NCI-H1694 treated with DMSO at 0.1 percent for 48 hours (cell line): ENCODE measurements at regions not wholly inside any gene's neighbourhood (a gene's known extent, or its start where the extent isn't known, plus 50 kb on each side); places are given as distances from the start of the nearest gene placed in this dataset.

Source experiments
- DNase-seq: peaks from one replicate; lab custom pipeline; 2025; lab: John Stamatoyannopoulos, UW

- no peak for DNase-seq
Observed at GRCh38 chr15:69576948-69577351, 124.3 kb downstream of the RPLP1 start.

GRCh38 chr15:69577397-69577796, 124.8 kb downstream of the RPLP1 start:
- DNase-seq: no peak

- no peak for DNase-seq
Observed at GRCh38 chr15:69578252-69578651, 125.6 kb downstream of the RPLP1 start.

- DNase-seq: no peak
Observed at GRCh38 chr15:69578787-69579583, 126.4 kb downstream of the RPLP1 start.

GRCh38 chr15:69579950-69580618, 127.5 kb downstream of the RPLP1 start:
- DNase-seq: no peak

- no peak for DNase-seq
Observed at GRCh38 chr15:69583626-69584025, 131.0 kb downstream of the RPLP1 start.

- DNase-seq: no peak
Observed at GRCh38 chr15:69585937-69586336, 133.3 kb downstream of the RPLP1 start.

- no peak for DNase-seq
Observed at GRCh38 chr15:69586721-69587120, 134.1 kb downstream of the RPLP1 start.

GRCh38 chr15:69587723-69588426, 135.3 kb downstream of the RPLP1 start:
- DNase-seq: no peak

- no peak for DNase-seq
Observed at GRCh38 chr15:69590201-69590710, 137.6 kb downstream of the RPLP1 start.

- no peak for DNase-seq
Observed at GRCh38 chr15:69590932-69591524, 138.4 kb downstream of the RPLP1 start.

- no peak for DNase-seq
Observed at GRCh38 chr15:69591905-69592508, 139.4 kb downstream of the RPLP1 start.

- no peak for DNase-seq
Observed at GRCh38 chr15:69592954-69593353, 140.3 kb downstream of the RPLP1 start.

GRCh38 chr15:69593488-69593887, 140.9 kb downstream of the RPLP1 start:
- no peak for DNase-seq

- DNase-seq: peak; percentile 78
Observed at GRCh38 chr15:69593981-69594966, 141.7 kb downstream of the RPLP1 start.

- no peak for DNase-seq
Observed at GRCh38 chr15:69595009-69595791, 142.6 kb downstream of the RPLP1 start.

GRCh38 chr15:69597061-69597592, 144.5 kb downstream of the RPLP1 start:
- DNase-seq: no peak

- no peak for DNase-seq
Observed at GRCh38 chr15:69599271-69599670, 146.7 kb downstream of the RPLP1 start.

- DNase-seq: no peak
Observed at GRCh38 chr15:69600556-69601085, 148.0 kb downstream of the RPLP1 start.
